Urinary bladder (tissue), 3 donors: ENCODE measurements at regions not wholly inside any gene's neighbourhood (a gene's known extent, or its start where the extent isn't known, plus 50 kb on each side); places are given as distances from the start of the nearest gene placed in this dataset.

Experiments
- DNase-seq: peaks from one replicate; pipeline ENCODE4 v3.0.0-alpha.2; 2015; ENCODE audit errors: extremely low spot score
- H3K27ac ChIP-seq: one replicate; pipeline ENCODE4 v1.5.1; 2013; ENCODE audit warnings: low read depth, mild to moderate bottlenecking, moderate library complexity
- H3K36me3 ChIP-seq: one replicate; pipeline ENCODE4 v1.6.1; 2013; ENCODE audit warnings: mild to moderate bottlenecking, moderate library complexity; ENCODE audit not compliant: insufficient read depth
- H3K4me1 ChIP-seq: one replicate; pipeline ENCODE4 v1.6.1; 2013; ENCODE audit warnings: mild to moderate bottlenecking, moderate library complexity; ENCODE audit not compliant: insufficient read depth
- H3K4me3 ChIP-seq: one replicate; pipeline ENCODE4 v1.5.1; 2013; ENCODE audit warnings: low read depth, low read length
- WGBS: extraction: QIAGEN DNeasy Blood & Tissue Kit; methylation state at CpG from one replicate; pipeline ENCODE4 v1.1.7; 2013; 5-methylcytosine and 5-hydroxymethylcytosine counted together
- donor health status: healthy with polysubstance abuse.
- donor health status: healthy.

- WGBS: 41% methylated on average over 2 of the region's 2 CpGs
- H3K4me3 ChIP-seq: no peak overlapping the region
- no peak overlapping the region for H3K27ac ChIP-seq
- no peaks in the 10 kb centered on the region for H3K36me3 ChIP-seq
- DNase-seq: no peak
- H3K4me1 ChIP-seq: no peaks in the 10 kb centered on the region
Measured at GRCh38 chr13:50319635-50320255, 304.5 kb downstream of the KCNRG start.

DNA sequence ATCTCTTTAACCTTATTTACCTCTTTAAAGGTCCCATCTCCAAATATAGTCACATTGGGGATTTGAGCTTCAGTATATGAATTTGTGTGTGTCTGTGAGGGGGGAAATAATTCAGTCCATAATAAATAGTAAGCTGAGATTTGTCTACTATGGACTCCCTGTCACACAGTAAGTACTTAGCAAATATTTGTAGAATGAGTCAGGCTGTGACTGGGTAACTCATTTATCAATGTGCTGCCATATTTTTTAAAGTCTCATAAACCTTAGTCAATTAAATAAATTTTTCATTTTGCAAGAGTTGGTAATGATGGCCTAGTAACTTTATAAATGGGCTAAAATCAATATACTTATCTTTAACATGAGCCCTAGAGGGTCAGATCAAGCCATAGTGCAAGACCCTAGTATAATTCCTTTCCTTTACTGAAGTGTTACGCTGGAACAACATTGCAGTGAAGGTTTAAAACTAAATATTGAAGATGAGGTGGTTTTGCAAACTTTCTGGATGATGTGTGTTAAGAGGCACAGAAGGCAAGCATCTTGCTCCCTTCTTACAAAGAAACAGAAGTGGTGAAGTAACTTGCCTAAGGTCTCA lies 305.1 kb downstream of the KCNRG start:
- WGBS: 0% methylated on average over 1 of the region's 1 CpG
- Histone ChIP-seq H3K4me3 (no peak overlapping the region), H3K27ac (no peak overlapping the region), H3K36me3 (no peaks in the 10 kb centered on the region), H3K4me1 (no peaks in the 10 kb centered on the region)
- no peak for DNase-seq

DNA sequence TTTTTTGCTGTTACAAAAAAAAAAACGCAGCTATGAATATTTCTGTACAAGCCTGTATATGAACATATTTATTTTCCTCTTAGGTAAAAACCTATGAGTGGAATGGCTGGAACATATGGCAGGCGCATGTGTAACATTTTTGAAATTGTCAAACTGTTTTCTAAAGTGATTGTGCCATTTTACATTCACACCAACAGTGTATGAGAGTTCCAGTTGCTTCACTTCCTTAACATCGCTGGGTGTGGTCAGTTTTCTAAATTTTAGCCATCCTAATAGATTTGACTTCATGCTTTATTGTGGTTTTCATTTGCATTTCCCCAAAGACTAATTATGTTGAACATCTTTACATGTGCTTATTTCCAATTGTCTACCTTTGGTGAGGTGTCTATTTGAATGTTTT lies 306.8 kb downstream of the KCNRG start:
- Histone ChIP-seq H3K27ac (no peak overlapping the region), H3K4me3 (no peak overlapping the region), H3K4me1 (no peaks in the 10 kb centered on the region), H3K36me3 (no peaks in the 10 kb centered on the region)
- 81% methylated on average over 3 of the region's 3 CpGs for WGBS
- DNase-seq: no peak

DNA sequence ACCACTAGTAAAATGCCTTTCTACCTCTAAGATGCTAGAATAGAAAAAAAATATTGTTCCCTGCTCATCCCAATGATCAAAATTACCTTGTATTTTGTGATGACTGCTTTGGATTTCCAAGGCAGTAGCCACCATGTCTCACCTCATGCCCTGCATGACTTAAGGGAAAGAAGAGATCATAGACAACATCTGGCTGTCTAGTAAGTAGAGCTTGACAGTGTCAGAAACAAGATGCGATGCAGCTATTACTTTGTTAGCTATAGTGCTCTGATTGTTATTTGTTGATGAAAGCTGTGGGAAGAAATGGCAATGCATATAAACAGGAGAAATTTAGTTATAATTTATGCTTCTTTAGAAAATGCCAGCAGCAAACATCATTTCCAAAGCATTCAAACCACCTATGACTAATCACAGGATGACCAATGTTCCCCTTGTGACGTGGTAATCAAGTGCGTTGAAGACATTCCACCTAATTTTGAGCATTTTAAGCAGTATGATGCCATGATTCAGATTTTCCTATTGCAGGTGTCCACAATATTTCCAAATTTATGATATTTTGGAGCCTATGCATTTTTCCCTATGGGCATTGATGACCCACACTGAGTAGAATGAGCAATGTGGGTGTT lies 308.3 kb downstream of the KCNRG start:
- H3K36me3 ChIP-seq: no peaks in the 10 kb centered on the region
- H3K4me1 ChIP-seq: no peaks in the 10 kb centered on the region
- H3K27ac ChIP-seq: no peak overlapping the region
- 95% methylated on average over 3 of the region's 3 CpGs for WGBS
- no peak overlapping the region for H3K4me3 ChIP-seq
- DNase-seq: no peak

DNA sequence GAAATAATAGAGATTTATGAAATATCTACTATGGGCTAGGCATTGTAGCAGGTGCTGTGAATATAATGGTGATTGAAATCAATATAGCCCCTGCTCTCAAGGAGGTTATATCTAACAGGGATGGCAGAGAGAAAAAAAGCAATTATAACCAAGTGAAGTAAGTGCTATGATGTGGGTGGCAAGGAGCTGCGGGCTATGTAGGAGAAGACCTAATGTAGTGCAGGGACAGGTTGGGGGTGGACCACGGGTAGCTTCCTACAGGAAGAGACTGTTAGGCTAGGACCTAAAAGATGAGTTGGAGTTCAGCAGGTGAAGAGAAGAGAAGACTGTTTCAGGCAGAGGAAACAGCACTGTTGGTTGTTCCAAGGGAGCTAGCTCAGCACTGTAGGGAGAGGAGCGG lies 311.0 kb downstream of the KCNRG start:
- no peaks in the 10 kb centered on the region for H3K4me1 ChIP-seq
- WGBS: 92% methylated on average over 3 of the region's 3 CpGs
- H3K4me3 ChIP-seq: no peak overlapping the region
- H3K27ac ChIP-seq: no peak overlapping the region
- H3K36me3 ChIP-seq: no peaks in the 10 kb centered on the region
- DNase-seq: no peak

DNA sequence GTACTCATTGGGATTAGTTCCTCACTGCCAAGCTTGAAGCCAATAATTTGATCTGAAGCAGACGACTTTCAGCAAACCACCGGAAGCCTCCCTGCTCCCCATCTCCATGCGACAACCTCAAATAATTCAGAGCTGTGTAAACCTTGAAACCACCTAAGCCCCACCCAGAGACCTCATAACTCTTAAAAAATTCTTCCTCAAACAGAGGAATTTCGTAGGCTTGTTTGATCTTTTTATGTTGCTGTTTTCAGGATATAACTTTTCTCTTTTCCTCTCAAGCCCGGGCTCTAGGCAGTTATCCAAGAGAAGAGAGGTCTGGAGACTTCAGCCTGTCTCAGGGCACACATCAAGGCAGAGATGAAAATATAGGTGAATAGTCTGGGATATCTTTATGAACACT lies 311.6 kb downstream of the KCNRG start:
- 34% methylated on average over 5 of the region's 5 CpGs for WGBS
- Histone ChIP-seq H3K36me3 (no peaks in the 10 kb centered on the region), H3K4me1 (no peaks in the 10 kb centered on the region), H3K4me3 (no peak overlapping the region), H3K27ac (no peak overlapping the region)
- no peak for DNase-seq

DNA sequence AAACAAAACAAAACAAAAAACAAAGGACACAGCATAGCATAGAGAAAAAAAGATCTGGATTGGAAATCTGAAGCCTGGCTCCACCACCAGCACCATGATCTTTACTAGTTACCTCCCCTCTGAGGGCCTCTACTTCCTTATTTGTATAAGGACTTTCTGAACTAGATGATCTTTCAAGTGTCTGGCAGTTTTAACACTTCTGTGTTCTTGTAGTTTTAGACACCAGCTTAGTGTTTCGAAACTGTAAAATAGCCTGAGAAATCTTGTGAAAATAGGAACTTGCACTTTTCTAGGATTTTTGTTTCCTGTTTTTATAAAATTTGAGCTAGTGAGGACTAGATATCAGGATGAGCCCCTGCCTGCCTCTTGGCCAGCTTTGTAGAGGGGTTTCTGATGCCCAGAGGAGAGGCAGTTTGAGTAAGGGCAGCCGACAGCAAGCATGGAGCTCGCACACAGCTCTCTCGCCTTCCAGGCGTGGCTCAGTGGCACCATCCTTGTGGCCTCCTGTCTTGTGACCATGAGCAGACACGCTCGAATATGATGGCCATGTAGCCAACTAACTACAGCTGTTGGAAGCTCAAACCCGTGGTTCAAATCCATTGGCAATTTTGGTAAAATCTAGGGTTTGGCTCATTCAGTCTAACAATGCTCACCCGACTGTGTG lies 319.0 kb downstream of the KCNRG start:
- no peak overlapping the region for H3K4me3 ChIP-seq
- no peak for DNase-seq
- no peak overlapping the region for H3K27ac ChIP-seq
- no peaks in the 10 kb centered on the region for H3K4me1 ChIP-seq
- no peaks in the 10 kb centered on the region for H3K36me3 ChIP-seq
- 92% methylated on average over 9 of the region's 9 CpGs for WGBS

DNA sequence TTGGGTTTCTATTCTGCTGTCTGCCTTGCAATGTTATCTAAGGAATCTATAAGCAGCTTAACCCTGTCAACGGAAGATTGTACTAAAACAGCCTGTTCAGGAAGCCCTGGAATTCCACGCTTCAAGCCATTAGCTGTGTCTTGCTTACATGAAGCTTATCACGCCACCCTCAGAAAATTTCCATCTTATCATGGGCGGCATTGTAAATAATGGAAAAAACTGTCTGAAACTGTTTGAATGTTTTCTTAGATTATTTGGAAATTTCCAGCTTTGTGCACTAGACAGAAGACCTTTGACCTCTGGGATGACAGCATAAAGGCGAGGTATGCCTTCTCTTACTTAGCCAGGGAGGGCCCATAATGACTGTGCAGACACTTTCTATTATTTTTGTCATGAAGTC lies 319.7 kb downstream of the KCNRG start:
- 71% methylated on average over 5 of the region's 5 CpGs for WGBS
- no peaks in the 10 kb centered on the region for H3K36me3 ChIP-seq
- no peak for DNase-seq
- no peak overlapping the region for H3K4me3 ChIP-seq
- no peaks in the 10 kb centered on the region for H3K4me1 ChIP-seq
- no peak overlapping the region for H3K27ac ChIP-seq

DNA sequence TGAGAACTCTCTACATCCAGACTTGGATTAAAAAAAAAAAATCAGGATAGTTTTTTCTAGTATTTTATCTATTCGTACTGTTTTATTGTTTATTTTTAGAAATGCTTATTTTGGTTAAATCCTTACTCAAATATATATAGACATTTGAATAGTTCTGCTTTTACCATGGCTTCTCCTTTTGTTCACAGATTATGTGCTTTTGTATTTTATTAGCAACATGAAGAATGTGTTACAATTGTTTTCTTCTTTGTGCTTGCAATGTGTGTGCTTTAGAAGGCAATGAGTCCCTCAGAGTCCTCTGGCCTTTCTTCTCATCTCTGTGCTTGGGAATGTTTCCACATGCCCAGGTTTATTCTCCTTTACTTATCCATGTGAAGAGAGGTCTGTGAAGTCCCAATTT lies 324.0 kb downstream of the KCNRG start:
- Histone ChIP-seq H3K4me1 (no peaks in the 10 kb centered on the region), H3K36me3 (no peaks in the 10 kb centered on the region), H3K4me3 (no peak overlapping the region), H3K27ac (no peak overlapping the region)
- no peak for DNase-seq
- WGBS: 69% methylated on average over 1 of the region's 1 CpG

DNA sequence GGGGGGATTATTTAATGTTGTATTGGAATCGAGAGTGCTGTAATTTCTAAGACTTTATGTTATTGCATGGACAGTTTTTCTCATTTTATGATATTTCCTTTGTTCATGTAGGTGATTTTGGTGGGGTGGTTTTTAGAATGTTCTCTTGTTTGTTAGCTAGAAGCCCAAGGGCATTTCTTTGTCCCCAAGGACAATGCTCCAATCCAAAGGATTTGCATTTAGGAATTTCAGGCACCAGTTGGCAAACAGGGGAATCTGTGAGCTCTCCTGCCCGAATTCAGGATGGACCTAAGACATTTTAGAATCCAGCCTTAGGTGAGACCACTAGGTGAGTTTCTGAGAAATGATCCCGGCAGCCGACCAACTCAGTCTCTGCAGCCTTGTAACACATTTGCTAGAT lies 324.9 kb downstream of the KCNRG start:
- WGBS: 87% methylated on average over 4 of the region's 4 CpGs
- H3K27ac ChIP-seq: no peak overlapping the region
- no peaks in the 10 kb centered on the region for H3K36me3 ChIP-seq
- no peaks in the 10 kb centered on the region for H3K4me1 ChIP-seq
- no peak overlapping the region for H3K4me3 ChIP-seq
- no peak for DNase-seq

DNA sequence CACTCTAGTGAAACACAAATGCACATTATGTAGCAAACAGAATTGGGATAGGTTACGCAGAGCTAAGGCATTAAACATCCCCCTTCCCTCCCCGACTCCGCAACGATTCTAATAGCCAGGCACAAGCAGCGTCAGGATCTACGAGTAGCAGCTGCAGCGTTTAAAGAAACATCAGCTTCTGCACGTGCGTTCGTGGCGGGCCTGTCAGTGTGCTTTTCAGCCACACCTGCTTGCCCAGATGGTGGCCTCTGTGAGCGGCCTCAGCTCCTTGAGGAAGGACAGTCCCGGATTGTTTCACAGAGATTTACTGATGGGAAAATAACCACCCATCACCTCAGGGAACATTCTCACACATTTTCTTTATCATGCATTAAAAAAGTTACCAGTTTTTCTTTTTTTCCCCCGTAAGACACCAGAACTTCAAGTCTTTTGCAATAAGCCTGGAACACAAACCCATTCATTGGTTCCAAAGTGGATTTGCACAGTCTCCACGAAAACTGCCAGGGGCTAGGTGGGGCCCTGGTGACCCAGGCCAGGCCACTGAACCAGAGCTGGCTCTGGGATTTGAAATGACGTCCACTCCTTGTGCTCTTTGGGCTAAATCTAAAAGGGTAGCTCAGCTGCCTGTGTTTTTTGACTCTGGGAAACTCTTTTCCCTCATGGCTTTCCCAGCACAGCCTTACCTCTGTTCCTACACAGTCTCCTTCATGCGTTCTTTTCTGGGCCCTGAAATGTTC lies 325.5 kb downstream of the KCNRG start:
- H3K36me3 ChIP-seq: no peaks in the 10 kb centered on the region
- no peak overlapping the region for H3K27ac ChIP-seq
- no peak for DNase-seq
- H3K4me3 ChIP-seq: no peak overlapping the region
- H3K4me1 ChIP-seq: no peaks in the 10 kb centered on the region
- WGBS: 73% methylated on average over 17 of the region's 17 CpGs

DNA sequence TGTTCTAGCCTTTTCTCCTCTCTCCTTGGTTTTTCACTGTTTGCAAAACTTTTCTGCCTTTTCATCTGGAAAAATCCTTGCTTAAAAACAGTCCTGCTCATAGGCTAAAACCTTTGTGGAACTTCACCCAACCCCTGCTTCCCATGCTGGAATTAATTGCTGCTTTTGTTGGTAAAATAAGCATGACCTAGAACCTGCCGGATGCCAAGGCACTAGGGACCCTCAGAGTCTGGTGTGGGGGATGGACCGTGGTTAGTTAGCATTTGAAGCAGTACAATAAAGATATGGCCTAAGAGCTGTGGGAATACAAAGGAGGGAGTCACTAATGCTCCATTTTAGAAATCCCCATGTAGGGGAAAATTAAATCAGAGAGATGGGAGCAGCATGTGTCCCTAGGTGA lies 326.3 kb downstream of the KCNRG start:
- Histone ChIP-seq H3K27ac (no peak overlapping the region), H3K4me1 (no peaks in the 10 kb centered on the region), H3K4me3 (no peak overlapping the region), H3K36me3 (no peaks in the 10 kb centered on the region)
- 96% methylated on average over 2 of the region's 2 CpGs for WGBS
- DNase-seq: no peak

DNA sequence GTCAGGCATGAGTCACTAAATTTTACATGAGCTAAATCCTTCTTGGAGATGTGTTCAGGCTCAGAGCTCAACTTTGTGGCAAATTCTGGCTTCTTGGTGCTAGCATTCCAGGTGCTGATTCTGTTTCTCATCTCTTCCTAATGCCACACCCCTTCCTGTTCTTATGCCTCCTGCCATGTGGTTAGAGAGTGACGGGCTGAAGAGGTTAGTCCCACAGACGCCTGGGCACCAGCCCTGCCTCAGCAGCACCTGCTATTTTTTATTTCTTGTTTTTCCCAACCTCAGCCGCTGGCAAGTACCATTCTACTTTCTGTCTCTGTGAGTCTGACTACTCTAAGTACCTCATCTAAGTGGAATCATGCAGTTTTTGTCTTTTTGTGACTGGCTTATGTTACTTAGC lies 329.5 kb downstream of the KCNRG start:
- DNase-seq: no peak
- Histone ChIP-seq H3K4me1 (no peaks in the 10 kb centered on the region), H3K36me3 (no peaks in the 10 kb centered on the region), H3K4me3 (no peak overlapping the region), H3K27ac (no peak overlapping the region)
- WGBS: 67% methylated on average over 3 of the region's 3 CpGs
